K562 (cell line): ENCODE measurements at regions not wholly inside any gene's neighbourhood (a gene's known extent, or its start where the extent isn't known, plus 50 kb on each side); places are given as distances from the start of the nearest gene placed in this dataset.

ENCODE experiments used
- ATAC-seq: fragments of 200-7000 bp; cut with Tn5 transposase; 3 replicates; pipeline ENCODE4 v1.9.1; 2020; ENCODE audit warnings: moderate library complexity
- BruUV-seq: library from RNA; stranded (reverse); fragments of 400-500 nt; replicated peaks from 2 replicates; lab custom pipeline; 2021; lab: Mats Ljungman, UMichigan
- CTCF ChIA-PET: fragments of 300-600 bp; formaldehyde crosslinking; extraction: SDS; loops from one replicate; lab custom pipeline; 2021; ENCODE audit warnings: low intra/inter-chr PET ratio; lab: Yijun Ruan, JAX
- POLR2A ChIA-PET: fragments of 300-600, 350-650 bp; sonication (Branson Sonifier 250); formaldehyde crosslinking; extraction: SDS; loops from one replicate; lab custom pipeline; 2021; ENCODE audit warnings: antibody characterized with exemption, inconsistent platforms; lab: Yijun Ruan, JAX
- DNase-seq, 4 experiments: peaks; one replicate each; pipeline versions ENCODE4 v3.0.0 to v3.0.0-alpha.2; 2011 to 2018; ENCODE audit warnings: low spot score in 3 of 4, mixed read lengths in 3 of 4; ENCODE audit errors: extremely low read depth in 1 of 4
- FAIRE-seq: peaks from 2 replicates; lab custom pipeline; 2011; peaks lifted over from hg19 to GRCh38; lab: Jason Lieb, UNC
- H2AFZ ChIP-seq: 2 replicates; pipeline ENCODE4 v1.6.0; 2011; ENCODE audit warnings: low read depth, low read length, control low read depth, inconsistent platforms
- H3K27ac ChIP-seq: fragments of 200-600 bp; 3 replicates; pipeline ENCODE4 v1.8.0; 2011; ENCODE audit warnings: low read depth, mild to moderate bottlenecking, control low read depth, inconsistent platforms, low read length, moderate library complexity, mixed read lengths; ENCODE audit errors: extremely low read depth
- H3K27me3 ChIP-seq, 2 experiments: fragments of 300-600 bp in 1 of 2; 2 replicates in 1 of 2; 3 replicates in 1 of 2; pipeline versions ENCODE4 v1.6.0 to v1.8.0; 2011; ENCODE audit warnings: inconsistent platforms in 2 of 2, low read length in 2 of 2, mild to moderate bottlenecking in 1 of 2, mixed read lengths in 1 of 2, moderate library complexity in 1 of 2; ENCODE audit not compliant: control insufficient read depth in 2 of 2, insufficient read depth in 2 of 2
- H3K36me3 ChIP-seq: fragments of 300-600 bp; 3 replicates; pipeline ENCODE4 v1.8.0; 2011; ENCODE audit warnings: mild to moderate bottlenecking, low read length, inconsistent platforms; ENCODE audit not compliant: control insufficient read depth, insufficient read depth
- H3K4me1 ChIP-seq, 2 experiments: fragments of 200-600 bp in 1 of 2; replicated peaks in 1 of 2; 2 replicates in 1 of 2; 3 replicates in 1 of 2; pipeline versions ENCODE4 v1.5.1 to v1.8.0; 2011; ENCODE audit warnings: inconsistent platforms in 2 of 2, low read length in 2 of 2, mild to moderate bottlenecking in 1 of 2, mixed read lengths in 1 of 2, moderate library complexity in 1 of 2; ENCODE audit not compliant: control insufficient read depth in 2 of 2, insufficient read depth in 2 of 2
- H3K4me2 ChIP-seq: 2 replicates; pipeline ENCODE4 v1.6.1; 2011; ENCODE audit warnings: low read length, control low read depth, inconsistent platforms, mixed read lengths; ENCODE audit not compliant: insufficient read depth
- H3K4me3 ChIP-seq: fragments of 200-600 bp; sonication (generic), shearing (Covaris generic); 2 replicates; pipeline ENCODE4 v1.5.1; 2016; ENCODE audit warnings: control low read depth, inconsistent platforms
- H3K79me2 ChIP-seq: fragments of 200-600 bp; 3 replicates; pipeline ENCODE4 v1.8.0; 2011; ENCODE audit warnings: low read length, inconsistent platforms; ENCODE audit not compliant: control insufficient read depth, insufficient read depth
- H3K9ac ChIP-seq, 2 experiments: 2 replicates each; pipeline versions ENCODE4 v1.6.0 to v1.6.1; 2011; ENCODE audit warnings: low read depth in 2 of 2, low read length in 2 of 2, control low read depth in 1 of 2, inconsistent platforms in 1 of 2, mild to moderate bottlenecking in 1 of 2, mixed read lengths in 1 of 2; ENCODE audit not compliant: insufficient read depth in 1 of 2
- H3K9me1 ChIP-seq: one replicate; pipeline ENCODE4 v1.6.0; 2011; ENCODE audit warnings: inconsistent platforms, mild to moderate bottlenecking, low read length, moderate library complexity; ENCODE audit not compliant: control insufficient read depth, insufficient read depth
- H3K9me3 ChIP-seq: replicated peaks from 2 replicates; pipeline ENCODE4 v1.5.1; 2011; ENCODE audit warnings: low read depth, low read length, inconsistent platforms; ENCODE audit not compliant: control insufficient read depth, insufficient read depth
- H4K20me1 ChIP-seq: replicated peaks from 2 replicates; pipeline ENCODE4 v1.6.1; 2011; ENCODE audit warnings: low read length, inconsistent platforms, mixed read lengths; ENCODE audit not compliant: control insufficient read depth, insufficient read depth
- CBX1 ChIP-seq: sonication (generic); IDR thresholded peaks from 2 replicates; pipeline ENCODE4 v1.6.1; 2016; ENCODE audit warnings: antibody characterized with exemption, low read depth, mild to moderate bottlenecking
- CC2D1A ChIP-seq: fragments of 450-650 bp; IDR thresholded peaks from 2 replicates; pipeline ENCODE4 v1.6.1; 2017; ENCODE audit warnings: mild to moderate bottlenecking
- CCAR2 ChIP-seq: fragments of 200-400 bp; formaldehyde crosslinking; IDR thresholded peaks from 2 replicates; pipeline ENCODE4 v1.6.1; 2017; ENCODE audit warnings: mild to moderate bottlenecking, low read depth, low read length
- NFXL1 ChIP-seq: fragments of 450-650 bp; formaldehyde crosslinking; IDR thresholded peaks from 2 replicates; pipeline ENCODE4 v1.4.0; 2021; ENCODE audit warnings: mild to moderate bottlenecking
- PHB ChIP-seq: fragments of 250-450 bp; sonication (Bioruptor Pico); IDR thresholded peaks from 2 replicates; pipeline ENCODE4 v1.5.0; 2021
- PRDM10 ChIP-seq: fragments of 450-650 bp; IDR thresholded peaks from 2 replicates; pipeline ENCODE4 v1.6.1; 2018; ENCODE audit not compliant: partially characterized antibody
- WGBS: fragments of 100-300 bp; shearing (Covaris generic); methylation state at CpG from one replicate; pipeline ENCODE4 v1.1.6; 2016; ENCODE audit warnings: low coverage, mixed read lengths; ENCODE audit not compliant: insufficient coverage; ENCODE audit errors: missing lambda C conversion rate; 5-methylcytosine and 5-hydroxymethylcytosine counted together
- in situ Hi-C: fragments of 300-500 bp; cut with MboI; formaldehyde crosslinking; loops from 4 replicates; pipeline ENCODE4 v1.15.0; 2018; ENCODE audit warnings: inconsistent platforms, mixed read lengths
- intact Hi-C: fragments of 100-400 bp; cut with micrococcal nuclease; formaldehyde crosslinking; loops from 2 replicates; pipeline ENCODE4 v1.14.2; 2022

DNA sequence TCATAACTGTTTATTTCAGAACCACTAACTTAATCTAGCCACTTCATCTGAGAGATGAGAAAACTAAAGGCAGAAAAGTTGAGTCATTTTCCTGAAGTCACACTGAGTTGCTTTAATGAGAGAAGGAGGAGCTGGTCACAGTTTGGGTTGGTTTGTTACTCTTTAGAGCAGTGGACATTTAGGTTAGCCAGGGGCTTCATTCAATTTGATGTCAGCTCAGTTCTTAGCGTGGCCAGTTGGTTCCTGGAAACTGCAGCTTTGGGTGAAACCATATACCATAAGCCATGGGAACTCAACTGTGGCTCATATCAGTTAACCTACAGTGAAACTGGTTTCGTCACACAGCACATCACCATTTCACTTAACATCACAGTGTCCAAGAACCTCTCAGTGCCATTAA is 59.2 kb upstream of the ADORA2B start:
- H3K9me1 ChIP-seq, result no peaks in the 10 kb centered on the region
- H3K79me2 ChIP-seq, result no peaks in the 10 kb centered on the region
- ChIA-PET POLR2A (interaction anchor here (0.9 to 1.2 kb wide), 2 partner anchors 10 to 47 kb away, joined by 3 read pairs; no protein-coding TSS in a partner anchor), CTCF (no interaction called here)
- no peaks in the 10 kb centered on the region for H3K9me3 ChIP-seq
- ATAC-seq (no peak), DNase-seq (no peak), FAIRE-seq (no peak)
- H3K27ac ChIP-seq, result no peak overlapping the region
- H3K9ac ChIP-seq, result no peak overlapping the region
- H3K36me3 ChIP-seq, result no peaks in the 10 kb centered on the region
- 29% methylated on average over 2 of the region's 2 CpGs for WGBS
- peaks cover 5 to 22% of the 10 kb centered on the region in 2 experiments; a peak in 4 of 5 replicates for H3K4me1 ChIP-seq
- no peaks in the 10 kb centered on the region for H4K20me1 ChIP-seq
- no peak for TF ChIP-seq CC2D1A
- no peak for TF ChIP-seq CBX1
- no peak for TF ChIP-seq PHB
- TF ChIP-seq NFXL1 (CRISPR knock-in tag), result no peak
- TF ChIP-seq CCAR2, result no peak
- TF ChIP-seq PRDM10, result peak; percentile 45
- H3K4me3 ChIP-seq, result no peak overlapping the region
- in situ Hi-C loops, result no loop called here
- BruUV-seq, result no TSS peak
- intact Hi-C loops, result no loop called here
- H2AFZ ChIP-seq, result peak overlapping the region; percentile 58
- H3K4me2 ChIP-seq, result peak overlapping the region; percentile 14; the same call in 1 of the 2 replicates
- H3K27me3 ChIP-seq, result no peaks in the 10 kb centered on the region
